Common myeloid progenitor, CD34-positive (primary cell): ENCODE measurements at regions not wholly inside any gene's neighbourhood (a gene's known extent, or its start where the extent isn't known, plus 50 kb on each side); places are given as distances from the start of the nearest gene placed in this dataset.

Experiments used
- CTCF ChIA-PET: fragments of 350-600 bp; sonication (Branson Sonifier 250); formaldehyde crosslinking; loops from one replicate; lab custom pipeline; 2021; ENCODE audit warnings: antibody characterized with exemption; lab: Charles Lee
- POLR2A ChIA-PET: fragments of 350-600 bp; sonication (Branson Sonifier 250); formaldehyde crosslinking; loops from one replicate; lab custom pipeline; 2021; ENCODE audit warnings: antibody characterized with exemption; lab: Charles Lee
- DNase-seq, 3 donors: peaks; one replicate each; pipeline versions ENCODE4 v3.0.0 to v3.0.0-alpha.2; 2013
- H3K27ac ChIP-seq, 2 experiments: 1 replicate in 1 of 2; 2 replicates in 1 of 2; pipeline ENCODE4 v1.7.0; 2013; ENCODE audit warnings: inconsistent platforms in 2 of 2, low read length in 2 of 2, mild to moderate bottlenecking in 2 of 2, low read depth in 1 of 2, moderate library complexity in 1 of 2; ENCODE audit not compliant: severe bottlenecking in 2 of 2, insufficient read depth in 1 of 2, poor library complexity in 1 of 2
- H3K27me3 ChIP-seq, 5 experiments: replicated peaks in 2 of 5; 1 replicate in 3 of 5; 2 replicates in 2 of 5; pipeline versions ENCODE4 v1.6.1 to v1.7.0; 2013; ENCODE audit warnings: low read length in 4 of 5, mild to moderate bottlenecking in 2 of 5, moderate library complexity in 2 of 5, inconsistent platforms in 1 of 5; ENCODE audit not compliant: insufficient read depth in 5 of 5, control insufficient read depth in 4 of 5
- H3K36me3 ChIP-seq, 4 experiments: 1 replicate in 2 of 4; 2 replicates in 2 of 4; pipeline versions ENCODE4 v1.6.1 to v1.7.0; 2013; ENCODE audit warnings: low read length in 3 of 4, control low read depth in 1 of 4, mild to moderate bottlenecking in 1 of 4; ENCODE audit not compliant: control insufficient read depth in 4 of 4, insufficient read depth in 4 of 4
- H3K4me1 ChIP-seq, 4 experiments: 1 replicate in 3 of 4; 2 replicates in 1 of 4; pipeline versions ENCODE4 v1.6.1 to v1.7.1; 2013; ENCODE audit warnings: low read length in 3 of 4, mild to moderate bottlenecking in 3 of 4, control low read depth in 1 of 4, inconsistent platforms in 1 of 4, moderate library complexity in 1 of 4; ENCODE audit not compliant: control insufficient read depth in 4 of 4, insufficient read depth in 4 of 4; ENCODE audit errors: control extremely low read depth in 1 of 4
- H3K4me3 ChIP-seq, 7 experiments: 1 replicate in 4 of 7; 2 replicates in 3 of 7; pipeline versions ENCODE4 v1.5.1 to v1.7.0; 2013; ENCODE audit warnings: mild to moderate bottlenecking in 7 of 7, low read length in 6 of 7, moderate library complexity in 6 of 7, inconsistent platforms in 2 of 7, low read depth in 2 of 7, control low read depth in 1 of 7; ENCODE audit not compliant: insufficient read depth in 4 of 7, control insufficient read depth in 1 of 7; ENCODE audit errors: extremely low read depth in 1 of 7
- H3K9me3 ChIP-seq, 5 experiments: 1 replicate in 4 of 5; 2 replicates in 1 of 5; pipeline versions ENCODE4 v1.6.1 to v1.7.1; 2013; ENCODE audit warnings: low read length in 4 of 5, mild to moderate bottlenecking in 2 of 5, inconsistent platforms in 1 of 5, low read depth in 1 of 5, moderate library complexity in 1 of 5; ENCODE audit not compliant: control insufficient read depth in 4 of 5, insufficient read depth in 2 of 5; ENCODE audit errors: control extremely low read depth in 1 of 5
- WGBS: methylation state at CpG from one replicate; pipeline ENCODE4 v1.1.5; 2013; ENCODE audit not compliant: insufficient coverage; 5-methylcytosine and 5-hydroxymethylcytosine counted together

- H3K27me3 ChIP-seq = no peaks in the 10 kb centered on the region
- ChIA-PET CTCF (no interaction called here), POLR2A (no interaction called here)
- DNase-seq = no peak
- WGBS = 100% methylated on average over 2 of the region's 3 CpGs
- H3K4me1 ChIP-seq = no peaks in the 10 kb centered on the region
- H3K9me3 ChIP-seq = no peaks in the 10 kb centered on the region
- no peak overlapping the region for H3K4me3 ChIP-seq
- no peak overlapping the region for H3K27ac ChIP-seq
- H3K36me3 ChIP-seq = no peaks in the 10 kb centered on the region
These were observed 93.1 kb upstream of the NAMPT start for GRCh38 chr7:106377847-106378361.

GRCh38 chr7:106376026-106376799 is 91.4 kb upstream of the NAMPT start:
- Histone ChIP-seq H3K9me3 (no peaks in the 10 kb centered on the region), H3K27ac (no peak overlapping the region), H3K4me3 (no peak overlapping the region), H3K4me1 (no peaks in the 10 kb centered on the region), H3K27me3 (no peaks in the 10 kb centered on the region), H3K36me3 (no peaks in the 10 kb centered on the region)
- whole genome bisulfite sequencing = 100% methylated on average over 2 of the region's 3 CpGs
- ChIA-PET POLR2A (no interaction called here), CTCF (interaction anchor here (0.7 to 1.2 kb wide), 2 partner anchors 9 to 11 kb away, joined by 3 to 4 read pairs; no protein-coding TSS in a partner anchor)
- DNase-seq = no peak

- Histone ChIP-seq H3K27me3 (no peaks in the 10 kb centered on the region), H3K36me3 (no peaks in the 10 kb centered on the region), H3K4me3 (no peak overlapping the region), H3K9me3 (no peaks in the 10 kb centered on the region), H3K4me1 (no peaks in the 10 kb centered on the region), H3K27ac (no peak overlapping the region)
- 100% methylated on average over 2 of the region's 2 CpGs for WGBS
- POLR2A ChIA-PET = no interaction called here
- no peak for DNase-seq
- CTCF ChIA-PET = interaction anchor here (0.7 to 1.2 kb wide), 3 partner anchors 8 to 14 kb away, joined by 3 to 5 read pairs (median 4); no protein-coding TSS in a partner anchor
These were observed 90.7 kb upstream of the NAMPT start for GRCh38 chr7:106375499-106375898.

- H3K27ac ChIP-seq = no peak overlapping the region
- no peaks in the 10 kb centered on the region for H3K36me3 ChIP-seq
- DNase-seq = no peak
- H3K4me1 ChIP-seq = no peaks in the 10 kb centered on the region
- POLR2A ChIA-PET = interaction anchor here (0.6 kb wide), 1 partner anchor 8 kb away, joined by 5 read pairs; no protein-coding TSS in a partner anchor
- CTCF ChIA-PET = no interaction called here
- no peak overlapping the region for H3K4me3 ChIP-seq
- H3K9me3 ChIP-seq = no peaks in the 10 kb centered on the region
- no CpG with 5 or more reads among the region's 1 CpG for WGBS
- H3K27me3 ChIP-seq = no peaks in the 10 kb centered on the region
These were observed 89.7 kb upstream of the NAMPT start for GRCh38 chr7:106374437-106374836.

GRCh38 chr7:106372595-106373318 is 88.0 kb upstream of the NAMPT start:
- WGBS = 93% methylated on average over 3 of the region's 3 CpGs
- Histone ChIP-seq H3K4me1 (no peaks in the 10 kb centered on the region), H3K27me3 (no peaks in the 10 kb centered on the region), H3K4me3 (no peak overlapping the region), H3K36me3 (no peaks in the 10 kb centered on the region), H3K9me3 (no peaks in the 10 kb centered on the region), H3K27ac (no peak overlapping the region)
- CTCF ChIA-PET = interaction anchor here (0.7 kb wide), 1 partner anchor 21 kb away, joined by 3 read pairs; no protein-coding TSS in a partner anchor
- POLR2A ChIA-PET = no interaction called here
- no peak for DNase-seq

- CTCF ChIA-PET = no interaction called here
- WGBS = 100% methylated on average over 2 of the region's 2 CpGs
These were observed 87.3 kb upstream of the NAMPT start for GRCh38 chr7:106372126-106372525.

GRCh38 chr7:106371629-106372028 is 86.8 kb upstream of the NAMPT start:
- no peak for DNase-seq
- Histone ChIP-seq H3K4me3 (no peak overlapping the region), H3K27ac (no peak overlapping the region), H3K27me3 (no peaks in the 10 kb centered on the region), H3K9me3 (no peaks in the 10 kb centered on the region), H3K36me3 (no peaks in the 10 kb centered on the region), H3K4me1 (no peaks in the 10 kb centered on the region)
- 100% methylated on average over 4 of the region's 4 CpGs for whole genome bisulfite sequencing
- ChIA-PET CTCF (no interaction called here), POLR2A (no interaction called here)

More at GRCh38 chr7:106372126-106372525, 87.3 kb upstream of the NAMPT start:
- Histone ChIP-seq H3K27me3 (no peaks in the 10 kb centered on the region), H3K27ac (no peak overlapping the region), H3K9me3 (no peaks in the 10 kb centered on the region), H3K36me3 (no peaks in the 10 kb centered on the region), H3K4me3 (no peak overlapping the region), H3K4me1 (no peaks in the 10 kb centered on the region)
- POLR2A ChIA-PET = no interaction called here
- DNase-seq = no peak
